KMS-11 (cell line): ENCODE measurements at regions not wholly inside any gene's neighbourhood (a gene's known extent, or its start where the extent isn't known, plus 50 kb on each side); places are given as distances from the start of the nearest gene placed in this dataset.

ENCODE experiments used
- H2AFZ ChIP-seq: fragments of 200-600 bp; sonication (generic); 2 replicates; pipeline ENCODE4 v1.6.1; 2016; ENCODE audit warnings: antibody characterized with exemption, mixed run types, low read depth
- H3K27ac ChIP-seq: fragments of 200-600 bp; sonication (generic); 2 replicates; pipeline ENCODE4 v1.6.1; 2016; ENCODE audit warnings: mild to moderate bottlenecking, mixed run types
- H3K27me3 ChIP-seq: fragments of 200-600 bp; sonication (generic); 2 replicates; pipeline ENCODE4 v1.6.1; 2017; ENCODE audit warnings: mild to moderate bottlenecking, low read depth, mixed run types, moderate library complexity; ENCODE audit not compliant: insufficient read depth
- H3K36me3 ChIP-seq: fragments of 200-600 bp; sonication (generic); 2 replicates; pipeline ENCODE4 v1.6.1; 2017; ENCODE audit warnings: mild to moderate bottlenecking, mixed run types; ENCODE audit not compliant: insufficient read depth
- H3K4me1 ChIP-seq: fragments of 200-600 bp; sonication (generic); 2 replicates; pipeline ENCODE4 v1.6.1; 2016; ENCODE audit warnings: mild to moderate bottlenecking, low read depth, mixed run types; ENCODE audit not compliant: poor library complexity, severe bottlenecking
- H3K4me2 ChIP-seq: fragments of 200-600 bp; sonication (generic); 2 replicates; pipeline ENCODE4 v1.7.0; 2016; ENCODE audit warnings: mild to moderate bottlenecking, mixed run types
- H3K4me3 ChIP-seq: fragments of 200-600 bp; sonication (generic); IDR thresholded peaks from 2 replicates; pipeline ENCODE4 v1.6.1; 2017; ENCODE audit warnings: low read depth, low read length, mixed read lengths; ENCODE audit not compliant: insufficient read depth
- H3K79me2 ChIP-seq: fragments of 200-600 bp; sonication (generic); 2 replicates; pipeline ENCODE4 v1.6.1; 2016; ENCODE audit warnings: low read depth, mixed run types; ENCODE audit not compliant: insufficient read depth
- H3K9ac ChIP-seq: fragments of 200-600 bp; sonication (generic); 2 replicates; pipeline ENCODE4 v1.6.1; 2016; ENCODE audit warnings: mild to moderate bottlenecking, mixed run types
- H4K20me1 ChIP-seq: fragments of 200-600 bp; sonication (generic); 2 replicates; pipeline ENCODE4 v1.6.1; 2016; ENCODE audit warnings: mild to moderate bottlenecking, mixed run types; ENCODE audit not compliant: insufficient read depth
- TF ChIP-seq, protein P1 (sequence below): fragments of 200-600 bp; sonication (generic); conservative IDR thresholded peaks from 2 replicates; pipeline ENCODE4 v1.6.1; 2017; ENCODE audit warnings: low read depth, mild to moderate bottlenecking, antibody characterized with exemption, low read length, moderate library complexity, mixed read lengths

GRCh38 chr13:50154697-50155096, 139.5 kb downstream of the KCNRG start:
- no peaks in the 10 kb centered on the region for H3K36me3 ChIP-seq
- no peaks in the 10 kb centered on the region for H4K20me1 ChIP-seq
- H3K27me3 ChIP-seq = no peaks in the 10 kb centered on the region
- no peak overlapping the region for H3K27ac ChIP-seq
- H3K9ac ChIP-seq = no peak overlapping the region
- H3K4me3 ChIP-seq = no peak overlapping the region
- no peaks in the 10 kb centered on the region for H3K79me2 ChIP-seq
- TF ChIP-seq, protein P1, sequence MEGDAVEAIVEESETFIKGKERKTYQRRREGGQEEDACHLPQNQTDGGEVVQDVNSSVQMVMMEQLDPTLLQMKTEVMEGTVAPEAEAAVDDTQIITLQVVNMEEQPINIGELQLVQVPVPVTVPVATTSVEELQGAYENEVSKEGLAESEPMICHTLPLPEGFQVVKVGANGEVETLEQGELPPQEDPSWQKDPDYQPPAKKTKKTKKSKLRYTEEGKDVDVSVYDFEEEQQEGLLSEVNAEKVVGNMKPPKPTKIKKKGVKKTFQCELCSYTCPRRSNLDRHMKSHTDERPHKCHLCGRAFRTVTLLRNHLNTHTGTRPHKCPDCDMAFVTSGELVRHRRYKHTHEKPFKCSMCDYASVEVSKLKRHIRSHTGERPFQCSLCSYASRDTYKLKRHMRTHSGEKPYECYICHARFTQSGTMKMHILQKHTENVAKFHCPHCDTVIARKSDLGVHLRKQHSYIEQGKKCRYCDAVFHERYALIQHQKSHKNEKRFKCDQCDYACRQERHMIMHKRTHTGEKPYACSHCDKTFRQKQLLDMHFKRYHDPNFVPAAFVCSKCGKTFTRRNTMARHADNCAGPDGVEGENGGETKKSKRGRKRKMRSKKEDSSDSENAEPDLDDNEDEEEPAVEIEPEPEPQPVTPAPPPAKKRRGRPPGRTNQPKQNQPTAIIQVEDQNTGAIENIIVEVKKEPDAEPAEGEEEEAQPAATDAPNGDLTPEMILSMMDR = no peak
- no peak overlapping the region for H2AFZ ChIP-seq
- no peak overlapping the region for H3K4me2 ChIP-seq
- H3K4me1 ChIP-seq = peaks cover 24% of the 10 kb centered on the region

DNA sequence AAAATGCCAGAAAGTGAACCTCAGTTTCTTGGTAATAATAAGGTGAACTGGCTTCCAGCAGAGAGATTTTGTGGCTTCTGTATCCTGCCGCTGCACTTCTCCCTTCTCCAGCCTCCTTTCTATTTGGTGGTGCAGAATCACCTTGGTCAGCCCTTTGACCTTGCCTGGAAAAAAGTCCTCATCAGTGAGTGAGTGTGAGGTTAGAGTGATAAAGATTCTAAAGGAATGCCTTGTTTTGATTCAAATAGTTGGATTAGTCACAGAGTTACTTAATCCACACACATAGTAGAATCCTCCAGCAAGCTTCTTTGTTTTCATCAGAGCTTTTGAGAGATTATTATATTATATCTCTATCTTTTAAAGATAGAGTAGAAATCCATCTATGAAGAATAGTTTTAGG, 140.9 kb downstream of the KCNRG start:
- no peak overlapping the region for H3K27ac ChIP-seq

DNA sequence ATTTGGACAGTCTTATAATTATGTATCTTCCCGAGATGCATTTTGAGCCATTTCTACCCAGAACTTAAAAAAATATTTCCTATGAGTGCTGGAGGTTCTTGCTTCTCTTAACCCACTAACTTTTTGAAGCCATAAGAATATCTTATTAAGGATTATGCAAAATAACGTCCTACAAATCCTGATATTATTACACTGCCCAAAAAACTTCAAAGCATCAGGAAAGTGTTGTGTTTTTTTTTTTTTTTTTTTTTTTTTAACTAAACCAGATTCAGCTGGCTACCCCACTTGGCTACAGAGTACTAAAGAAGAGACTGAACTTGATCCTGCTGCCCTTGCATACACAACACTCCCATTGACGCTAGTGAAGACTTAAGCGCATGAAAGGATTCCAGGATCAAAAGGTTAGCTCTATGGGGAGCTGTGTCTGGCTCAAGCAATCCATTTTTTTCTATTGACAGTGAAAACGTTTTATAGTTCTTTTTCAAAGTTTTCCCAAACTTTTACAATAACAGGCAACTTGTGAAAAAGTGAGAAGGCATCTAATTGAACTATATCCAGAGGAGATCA, 141.4 kb downstream of the KCNRG start:
- Histone ChIP-seq H3K4me3 (no peak overlapping the region), H3K4me2 (no peak overlapping the region), H3K27me3 (no peaks in the 10 kb centered on the region), H3K4me1 (peaks cover 19% of the 10 kb centered on the region), H3K36me3 (no peaks in the 10 kb centered on the region), H3K27ac (no peak overlapping the region), H2AFZ (no peak overlapping the region), H4K20me1 (no peaks in the 10 kb centered on the region), H3K79me2 (no peaks in the 10 kb centered on the region), H3K9ac (no peak overlapping the region)
- TF ChIP-seq, protein P1 = no peak

More for the DNA sequence above, 140.9 kb downstream of the KCNRG start:
- H3K79me2 ChIP-seq = no peaks in the 10 kb centered on the region
- no peak overlapping the region for H2AFZ ChIP-seq
- no peaks in the 10 kb centered on the region for H4K20me1 ChIP-seq
- no peak overlapping the region for H3K9ac ChIP-seq
- H3K36me3 ChIP-seq = no peaks in the 10 kb centered on the region
- H3K4me2 ChIP-seq = no peak overlapping the region
- H3K27me3 ChIP-seq = no peaks in the 10 kb centered on the region
- peaks cover 24% of the 10 kb centered on the region for H3K4me1 ChIP-seq
- no peak overlapping the region for H3K4me3 ChIP-seq
- TF ChIP-seq, protein P1 = no peak

- Histone ChIP-seq H3K36me3 (no peaks in the 10 kb centered on the region), H2AFZ (no peak overlapping the region), H3K4me3 (no peak overlapping the region), H3K4me1 (no peaks in the 10 kb centered on the region), H4K20me1 (no peaks in the 10 kb centered on the region), H3K27ac (no peak overlapping the region), H3K9ac (no peak overlapping the region), H3K79me2 (no peaks in the 10 kb centered on the region), H3K4me2 (no peak overlapping the region), H3K27me3 (no peaks in the 10 kb centered on the region)
- TF ChIP-seq, protein P1 = no peak
Observed at GRCh38 chr13:50158385-50159165, 143.3 kb downstream of the KCNRG start.
